ENCODE measurements at regions not wholly inside any gene's neighbourhood (a gene's known extent, or its start where the extent isn't known, plus 50 kb on each side); places are given as distances from the start of the nearest gene placed in this dataset.

DNA sequence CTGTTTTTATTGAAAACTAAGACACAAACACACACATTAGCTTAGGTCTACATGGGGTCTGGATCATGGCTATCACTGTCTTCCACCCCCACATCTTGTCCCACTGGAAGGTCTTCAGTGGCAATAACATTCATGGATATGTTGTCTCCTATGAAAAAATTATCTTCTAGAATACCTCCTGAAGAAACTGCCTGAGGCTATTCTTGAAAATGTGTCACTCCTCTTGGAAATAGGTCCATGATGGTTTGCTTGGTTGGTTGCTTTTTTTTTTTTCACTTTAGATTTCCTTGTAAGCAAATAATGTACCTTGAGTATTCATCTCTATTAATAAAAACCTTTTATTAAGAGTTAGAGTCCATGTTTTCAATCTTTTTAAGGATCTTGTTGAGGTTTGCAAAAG lies 195.3 kb upstream of the PDE5A start:
- H3K27me3 ChIP-seq (ENCODE audit: insufficient read depth, low read depth, severe bottlenecking): no peaks in the 10 kb centered on the region
- no peak overlapping the region for H3K4me3 ChIP-seq (ENCODE audit: low read depth, low read length)
- no peaks in the 10 kb centered on the region for H3K36me3 ChIP-seq
- H3K9me3 ChIP-seq (ENCODE audit: severe bottlenecking): no peaks in the 10 kb centered on the region
- TF ChIP-seq, protein P1, sequence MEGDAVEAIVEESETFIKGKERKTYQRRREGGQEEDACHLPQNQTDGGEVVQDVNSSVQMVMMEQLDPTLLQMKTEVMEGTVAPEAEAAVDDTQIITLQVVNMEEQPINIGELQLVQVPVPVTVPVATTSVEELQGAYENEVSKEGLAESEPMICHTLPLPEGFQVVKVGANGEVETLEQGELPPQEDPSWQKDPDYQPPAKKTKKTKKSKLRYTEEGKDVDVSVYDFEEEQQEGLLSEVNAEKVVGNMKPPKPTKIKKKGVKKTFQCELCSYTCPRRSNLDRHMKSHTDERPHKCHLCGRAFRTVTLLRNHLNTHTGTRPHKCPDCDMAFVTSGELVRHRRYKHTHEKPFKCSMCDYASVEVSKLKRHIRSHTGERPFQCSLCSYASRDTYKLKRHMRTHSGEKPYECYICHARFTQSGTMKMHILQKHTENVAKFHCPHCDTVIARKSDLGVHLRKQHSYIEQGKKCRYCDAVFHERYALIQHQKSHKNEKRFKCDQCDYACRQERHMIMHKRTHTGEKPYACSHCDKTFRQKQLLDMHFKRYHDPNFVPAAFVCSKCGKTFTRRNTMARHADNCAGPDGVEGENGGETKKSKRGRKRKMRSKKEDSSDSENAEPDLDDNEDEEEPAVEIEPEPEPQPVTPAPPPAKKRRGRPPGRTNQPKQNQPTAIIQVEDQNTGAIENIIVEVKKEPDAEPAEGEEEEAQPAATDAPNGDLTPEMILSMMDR (IDR thresholded peaks at IDR 0.05; ENCODE audit: low read depth, low read length): no peak
- no peak overlapping the region for H3K27ac ChIP-seq
- DNase-seq: no peak

DNA sequence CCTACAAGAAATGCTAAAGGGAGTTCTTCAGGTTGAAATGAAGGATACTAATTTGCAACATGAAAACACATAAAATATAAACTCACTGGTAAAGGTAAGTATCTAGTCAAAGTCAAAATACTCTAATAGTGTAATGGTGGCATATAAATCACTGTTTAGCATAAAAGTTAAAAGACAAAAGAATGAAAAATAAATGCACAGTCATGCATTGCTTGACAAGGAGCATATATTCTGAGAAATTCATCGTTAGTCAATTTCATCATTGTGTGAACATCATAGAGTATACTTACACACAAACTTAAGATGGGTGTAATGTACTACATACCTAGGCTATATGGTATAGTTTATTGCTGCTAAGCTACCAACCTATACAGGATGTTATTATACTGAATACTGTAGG lies 194.4 kb upstream of the PDE5A start:
- Histone ChIP-seq H3K27ac (no peak overlapping the region), H3K9me3 (ENCODE audit: severe bottlenecking) (no peaks in the 10 kb centered on the region), H3K36me3 (no peaks in the 10 kb centered on the region), H3K4me3 (ENCODE audit: low read depth, low read length) (no peak overlapping the region), H3K27me3 (ENCODE audit: insufficient read depth, low read depth, severe bottlenecking) (no peaks in the 10 kb centered on the region)
- TF ChIP-seq, protein P1 (IDR thresholded peaks at IDR 0.05; ENCODE audit: low read depth, low read length): no peak
- no peak for DNase-seq

DNA sequence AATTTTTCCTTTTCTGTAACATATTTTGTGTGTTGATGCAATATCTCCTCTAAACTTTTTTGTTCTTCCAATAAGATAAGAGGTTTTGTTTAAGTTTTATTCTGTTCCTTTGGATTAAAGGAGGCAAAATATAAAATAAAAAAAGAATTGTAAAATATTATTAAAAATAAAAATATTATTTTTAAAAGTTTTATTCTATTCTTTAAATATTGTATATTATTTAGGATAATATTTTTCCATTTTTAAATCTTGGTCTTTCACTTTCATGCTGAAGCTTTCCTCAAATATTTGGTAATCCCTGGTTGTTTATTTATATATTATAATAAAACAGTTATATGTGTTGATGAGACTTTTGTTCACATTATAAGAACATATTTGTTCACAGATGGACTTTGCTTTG lies 187.9 kb upstream of the PDE5A start:
- Histone ChIP-seq H3K4me3 (ENCODE audit: low read depth, low read length) (no peak overlapping the region), H3K9me3 (ENCODE audit: severe bottlenecking) (peaks cover 2% of the 10 kb centered on the region)
- DNase-seq: no peak

DNA sequence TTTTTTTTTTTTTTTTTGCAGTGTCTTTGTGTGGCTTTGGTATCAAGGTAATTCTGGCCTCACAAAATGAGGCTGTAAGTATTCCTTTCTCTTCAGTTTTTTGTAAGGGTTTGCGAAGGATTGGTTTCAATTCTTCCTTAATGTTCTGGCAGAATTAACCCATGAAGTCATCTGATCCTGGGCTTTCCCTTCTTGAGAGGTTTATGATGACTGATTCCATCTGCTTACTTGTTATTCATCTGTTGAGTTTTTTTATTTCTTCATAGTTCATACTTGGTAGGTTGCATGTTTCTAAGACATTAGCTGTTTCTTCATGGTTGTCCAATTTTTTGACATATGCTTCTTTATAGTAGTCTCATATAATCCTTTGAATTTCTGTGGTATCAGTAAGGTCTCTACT lies 181.4 kb upstream of the PDE5A start:
- DNase-seq: no peak
- Histone ChIP-seq H3K36me3 (no peaks in the 10 kb centered on the region), H3K27ac (no peak overlapping the region), H3K4me3 (ENCODE audit: low read depth, low read length) (no peak overlapping the region), H3K9me3 (ENCODE audit: severe bottlenecking) (peaks cover 2% of the 10 kb centered on the region), H3K27me3 (ENCODE audit: insufficient read depth, low read depth, severe bottlenecking) (no peaks in the 10 kb centered on the region)
- TF ChIP-seq, protein P1 (IDR thresholded peaks at IDR 0.05; ENCODE audit: low read depth, low read length): no peak

More for the DNA sequence above, 187.9 kb upstream of the PDE5A start:
- no peaks in the 10 kb centered on the region for H3K36me3 ChIP-seq
- H3K27me3 ChIP-seq (ENCODE audit: insufficient read depth, low read depth, severe bottlenecking): no peaks in the 10 kb centered on the region
- H3K27ac ChIP-seq: no peak overlapping the region
- TF ChIP-seq, protein P1 (IDR thresholded peaks at IDR 0.05; ENCODE audit: low read depth, low read length): no peak

DNA sequence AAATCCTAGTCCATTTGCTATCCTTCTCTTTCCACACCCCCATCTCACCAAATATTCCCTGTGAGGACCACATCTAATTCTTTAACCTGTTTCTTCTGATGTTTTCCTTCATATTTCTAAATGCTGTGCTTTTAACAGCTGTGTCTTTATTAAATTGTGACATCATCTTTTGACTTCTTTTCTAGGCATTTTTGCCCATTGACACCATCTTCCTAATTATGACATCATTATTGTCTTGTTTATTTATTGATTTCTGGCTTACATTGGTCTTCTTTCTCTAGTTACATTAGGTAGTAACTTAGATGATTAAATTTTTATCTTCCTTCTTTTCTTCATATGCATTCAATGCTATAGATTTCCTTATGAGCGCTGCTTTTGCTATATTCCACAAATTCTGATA lies 175.8 kb upstream of the PDE5A start:
- Histone ChIP-seq H3K4me3 (ENCODE audit: low read depth, low read length) (no peak overlapping the region), H3K27ac (no peak overlapping the region), H3K27me3 (ENCODE audit: insufficient read depth, low read depth, severe bottlenecking) (no peaks in the 10 kb centered on the region), H3K9me3 (ENCODE audit: severe bottlenecking) (no peaks in the 10 kb centered on the region), H3K36me3 (no peaks in the 10 kb centered on the region)
- DNase-seq: no peak
- TF ChIP-seq, protein P1 (IDR thresholded peaks at IDR 0.05; ENCODE audit: low read depth, low read length): no peak

DNA sequence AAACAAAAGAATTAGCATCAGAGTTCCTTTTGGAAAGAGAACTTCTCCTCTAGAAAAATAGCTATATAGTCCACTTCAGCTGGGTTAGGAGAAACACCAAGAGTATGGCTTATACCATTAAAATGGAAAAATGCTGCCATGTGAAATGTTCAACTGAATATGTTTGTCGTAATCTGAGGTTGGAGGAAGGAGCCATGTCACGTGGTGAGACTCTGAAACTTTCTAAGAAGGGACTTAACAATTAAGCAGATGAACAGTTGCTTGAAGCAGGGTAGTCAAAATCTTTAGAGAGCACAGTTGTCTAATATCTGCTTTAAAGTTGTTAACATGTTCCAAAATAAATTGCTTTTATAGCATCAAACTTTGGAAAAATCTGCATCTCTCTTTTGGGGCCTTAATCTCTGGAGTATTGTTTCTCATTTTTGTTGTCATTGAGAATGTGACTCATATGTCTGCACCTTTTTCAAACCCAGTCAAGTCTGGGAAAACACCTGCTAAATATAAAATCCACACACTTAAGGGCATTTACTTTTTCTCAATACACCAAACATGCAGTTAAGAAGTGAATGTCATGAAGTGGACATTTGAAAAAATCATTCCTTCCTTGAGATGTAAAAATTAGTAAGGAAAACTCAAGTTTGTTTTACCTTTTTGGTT lies 168.8 kb upstream of the PDE5A start:
- TF ChIP-seq, protein P1 (IDR thresholded peaks at IDR 0.05; ENCODE audit: low read depth, low read length): no peak
- Histone ChIP-seq H3K4me3 (ENCODE audit: low read depth, low read length) (no peak overlapping the region), H3K36me3 (no peaks in the 10 kb centered on the region)

More for the DNA sequence above, 168.8 kb upstream of the PDE5A start:
- Histone ChIP-seq H3K27ac (no peak overlapping the region), H3K9me3 (ENCODE audit: severe bottlenecking) (no peaks in the 10 kb centered on the region), H3K27me3 (ENCODE audit: insufficient read depth, low read depth, severe bottlenecking) (no peaks in the 10 kb centered on the region)
- DNase-seq: no peak

All from WERI-Rb-1 (cell line).